GM18505 (cell line): ENCODE measurements at regions not wholly inside any gene's neighbourhood (a gene's known extent, or its start where the extent isn't known, plus 50 kb on each side); places are given as distances from the start of the nearest gene placed in this dataset.

Experiments
- ATAC-seq: cut with Tn5 transposase; IDR thresholded peaks from one replicate; pipeline ENCODE4 v1.9.1; 2021; ENCODE audit not compliant: unreplicated experiment
- POLR2A ChIP-seq: IDR thresholded peaks from 4 replicates; pipeline ENCODE4 v1.6.1; 2011; ENCODE audit warnings: borderline replicate concordance; ENCODE audit not compliant: insufficient read depth, insufficient read length; ENCODE audit errors: extremely low read depth

- TF ChIP-seq POLR2A, result no peak
- ATAC-seq, result no peak
Measured at GRCh38 chr2:226643030-226643945, 156.3 kb downstream of the IRS1 start.

GRCh38 chr2:226641008-226641407 lies 158.6 kb downstream of the IRS1 start:
- no peak for TF ChIP-seq POLR2A

GRCh38 chr2:226640501-226640900 lies 159.1 kb downstream of the IRS1 start:
- TF ChIP-seq POLR2A, result no peak
- no peak for ATAC-seq

More at GRCh38 chr2:226641008-226641407, 158.6 kb downstream of the IRS1 start:
- no peak for ATAC-seq

DNA sequence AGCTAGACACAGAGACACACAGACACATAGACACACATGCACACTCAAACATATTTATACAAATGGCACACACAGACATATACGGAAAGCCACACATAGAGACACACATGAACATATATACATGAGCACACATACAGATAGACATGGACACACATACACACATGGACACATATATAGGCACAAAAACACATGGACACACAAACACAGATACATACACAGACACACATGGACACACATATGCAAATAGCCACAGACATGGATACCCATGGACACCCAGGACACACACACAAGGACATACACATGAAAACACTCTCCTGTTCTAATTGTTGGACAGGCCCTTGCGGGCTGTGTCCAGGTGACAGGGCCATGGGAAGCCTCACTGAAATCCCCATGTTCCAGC lies 160.1 kb downstream of the IRS1 start:
- TF ChIP-seq POLR2A, result no peak

DNA sequence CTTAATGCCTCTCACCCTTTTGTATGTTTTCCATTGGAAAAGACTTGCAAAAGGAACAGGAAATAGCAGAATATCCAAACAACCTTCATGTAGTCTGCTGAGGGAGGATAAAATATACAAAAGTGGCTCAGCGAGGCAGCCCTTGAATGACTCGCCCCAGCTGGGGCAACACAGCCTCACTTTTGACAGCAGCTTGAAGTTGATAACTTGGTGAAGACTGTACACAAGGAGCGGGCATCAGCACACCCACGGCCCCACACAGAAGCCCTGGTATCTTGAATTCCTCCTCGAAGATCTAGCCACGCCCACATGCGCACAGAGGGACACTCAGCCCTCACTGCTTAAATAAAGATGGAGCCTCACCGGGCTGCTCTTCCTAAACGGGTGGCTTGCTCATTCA lies 161.0 kb downstream of the IRS1 start:
- no peak for TF ChIP-seq POLR2A
- no peak for ATAC-seq

More for the DNA sequence above, 160.1 kb downstream of the IRS1 start:
- no peak for ATAC-seq

DNA sequence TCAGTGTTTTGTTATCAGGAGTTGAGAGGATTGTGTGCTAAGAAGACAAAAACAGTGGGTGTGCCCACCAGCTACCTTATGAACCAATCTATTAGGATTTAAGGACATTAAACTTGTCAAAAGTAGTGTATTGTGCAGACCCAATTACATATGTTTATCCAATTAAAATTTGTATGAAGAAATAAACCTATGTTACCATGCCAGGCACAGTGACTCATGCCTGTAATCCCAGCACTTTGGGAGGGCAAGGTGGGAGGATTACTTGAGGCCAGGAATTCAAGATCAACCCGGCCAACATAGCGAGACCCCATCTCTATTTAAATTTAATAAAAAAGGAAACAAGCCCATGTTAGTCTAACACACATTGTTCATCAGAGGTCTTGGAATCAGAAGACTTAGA lies 162.2 kb downstream of the IRS1 start:
- no peak for TF ChIP-seq POLR2A
- no peak for ATAC-seq

DNA sequence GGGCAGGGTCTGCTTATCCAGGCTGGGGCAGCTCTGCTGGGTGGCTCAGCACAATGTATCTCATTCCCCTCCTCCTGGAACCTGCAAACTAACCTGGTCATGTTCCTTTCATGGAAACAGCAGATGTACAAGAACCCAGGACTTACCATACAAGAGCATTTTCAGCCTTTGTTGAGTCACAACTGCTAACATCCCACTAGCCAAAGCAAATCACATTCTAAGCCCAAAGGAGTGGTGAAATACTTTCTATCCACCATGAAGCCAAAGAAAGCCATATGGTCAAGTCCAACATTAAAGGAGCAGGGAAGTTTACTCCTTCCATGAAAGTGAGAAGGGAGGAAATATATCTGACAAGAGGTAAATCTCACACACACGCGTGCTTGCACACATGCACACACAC lies 163.0 kb downstream of the IRS1 start:
- ATAC-seq, result no peak
- no peak for TF ChIP-seq POLR2A

DNA sequence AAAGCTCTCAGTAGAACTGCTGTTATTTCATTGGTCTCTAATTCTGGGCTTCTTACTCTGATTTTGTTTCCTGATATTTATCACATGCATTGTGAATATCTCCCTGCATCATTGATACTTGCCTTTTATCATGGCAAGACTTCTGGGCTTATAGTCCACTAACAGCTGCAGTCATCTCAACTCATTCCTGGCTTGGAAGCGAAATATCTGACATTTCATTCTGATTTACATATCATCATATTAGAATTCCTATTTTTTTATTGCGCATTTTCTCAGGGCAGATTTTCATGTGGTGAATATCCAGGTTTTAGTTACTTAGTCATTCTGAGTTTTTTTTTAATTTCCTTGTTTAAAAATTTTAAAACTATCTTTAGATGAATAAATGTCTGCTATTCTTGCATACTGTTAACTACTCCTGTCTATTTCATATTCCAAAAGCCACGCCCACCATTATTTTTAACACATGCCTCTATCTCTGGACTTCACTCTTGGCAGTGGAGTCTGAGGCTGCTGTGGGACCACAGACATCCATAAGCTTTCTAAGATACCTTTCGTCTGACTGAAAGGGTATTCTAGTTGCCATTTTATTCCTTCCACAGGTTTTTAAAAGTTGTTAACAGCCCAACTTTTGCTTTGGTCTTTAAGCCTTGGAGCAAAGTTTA lies 164.5 kb downstream of the IRS1 start:
- no peak for TF ChIP-seq POLR2A
- no peak for ATAC-seq

- ATAC-seq, result no peak
- no peak for TF ChIP-seq POLR2A
Measured at GRCh38 chr2:226631671-226632070, 167.9 kb downstream of the IRS1 start.

- TF ChIP-seq POLR2A, result no peak
- no peak for ATAC-seq
Measured at GRCh38 chr2:226631187-226631586, 168.4 kb downstream of the IRS1 start.

DNA sequence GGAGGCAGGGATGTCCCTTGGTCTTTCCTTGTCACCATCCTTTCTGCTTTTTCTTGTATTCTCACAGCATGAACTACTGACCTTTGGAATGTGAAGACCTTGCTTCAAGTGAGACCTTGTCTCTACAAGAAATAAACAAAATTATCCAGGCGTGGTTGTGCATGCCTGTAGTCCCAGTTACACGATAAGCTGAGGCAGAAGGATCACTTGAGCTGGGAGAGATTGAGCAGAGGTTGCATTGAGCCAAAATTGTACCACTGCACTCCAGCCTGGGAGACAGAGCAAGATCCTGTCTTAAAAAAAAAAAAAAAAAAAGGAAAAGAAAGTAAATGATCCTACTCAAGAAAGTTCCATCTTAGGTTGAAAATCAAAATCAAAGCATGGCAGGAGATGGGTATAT lies 173.7 kb downstream of the IRS1 start:
- ATAC-seq, result no peak
- no peak for TF ChIP-seq POLR2A

GRCh38 chr2:226623587-226624368 lies 175.8 kb downstream of the IRS1 start:
- ATAC-seq, result no peak
- no peak for TF ChIP-seq POLR2A

DNA sequence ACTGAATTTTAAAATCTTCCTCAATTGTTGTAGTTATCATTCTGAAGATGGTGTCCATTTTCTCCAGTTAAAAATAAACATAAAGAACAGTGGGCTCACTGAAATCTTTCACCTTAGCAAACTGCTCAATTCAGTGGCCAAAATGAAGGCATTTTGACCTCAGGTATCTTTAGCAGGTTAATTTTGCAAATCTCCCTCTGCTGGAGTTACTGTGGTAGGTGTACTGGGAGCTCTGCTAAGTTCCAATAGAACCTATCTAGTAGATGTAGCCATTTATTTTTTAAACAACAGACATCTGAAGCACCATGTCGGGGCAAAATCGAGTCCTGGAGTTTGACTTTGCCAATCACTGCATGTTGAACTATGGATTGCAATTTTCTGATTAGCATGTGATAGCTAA lies 177.1 kb downstream of the IRS1 start:
- TF ChIP-seq POLR2A, result no peak
- no peak for ATAC-seq
